GM18520 (cell line): ENCODE measurements at regions not wholly inside any gene's neighbourhood (a gene's known extent, or its start where the extent isn't known, plus 50 kb on each side); places are given as distances from the start of the nearest gene placed in this dataset.

ENCODE experiments used
- ATAC-seq: cut with Tn5 transposase; IDR thresholded peaks from one replicate; pipeline ENCODE4 v1.9.1; 2021; ENCODE audit not compliant: unreplicated experiment

GRCh38 chr3:22453906-22454535, 703.0 kb upstream of the ZNF385D start:
- ATAC-seq, result no peak

- no peak for ATAC-seq
Measured at GRCh38 chr3:22469995-22470394, 719.0 kb upstream of the ZNF385D start.

- no peak for ATAC-seq
Measured at GRCh38 chr3:22471557-22471956, 720.5 kb upstream of the ZNF385D start.

DNA sequence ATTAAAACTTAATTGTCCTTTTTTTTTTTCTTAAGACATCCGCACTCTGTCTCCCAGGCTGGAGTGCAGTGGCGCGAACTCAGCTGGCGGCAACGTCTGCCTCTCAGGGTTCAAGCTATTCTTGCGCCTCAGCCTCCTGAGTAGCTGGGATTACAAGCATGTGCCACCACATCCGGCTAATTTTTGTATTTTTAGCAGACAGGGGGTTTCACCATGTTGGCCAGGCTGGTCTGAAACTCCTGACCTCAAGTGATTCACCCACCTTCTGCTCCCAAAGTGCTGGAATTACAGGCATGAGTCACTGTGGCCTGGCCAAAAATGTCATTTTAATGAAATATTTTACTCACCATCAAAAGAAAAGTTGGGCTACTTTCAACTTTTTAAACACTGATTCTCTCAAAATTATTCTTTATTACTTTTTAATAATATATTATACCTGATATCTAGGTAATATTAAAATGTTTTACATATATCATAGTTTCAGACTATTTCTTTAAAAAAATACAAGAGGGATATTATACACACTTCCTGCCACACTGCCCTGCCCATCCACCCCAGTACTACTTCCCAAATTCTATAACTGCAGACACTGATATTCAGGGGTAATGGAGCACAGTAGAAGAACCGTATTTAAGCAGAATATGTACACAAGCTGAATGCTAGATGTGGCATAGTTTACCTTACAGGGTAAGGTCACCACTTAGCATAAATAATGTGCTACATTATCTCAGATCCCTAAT, 723.9 kb upstream of the ZNF385D start:
- no peak for ATAC-seq

DNA sequence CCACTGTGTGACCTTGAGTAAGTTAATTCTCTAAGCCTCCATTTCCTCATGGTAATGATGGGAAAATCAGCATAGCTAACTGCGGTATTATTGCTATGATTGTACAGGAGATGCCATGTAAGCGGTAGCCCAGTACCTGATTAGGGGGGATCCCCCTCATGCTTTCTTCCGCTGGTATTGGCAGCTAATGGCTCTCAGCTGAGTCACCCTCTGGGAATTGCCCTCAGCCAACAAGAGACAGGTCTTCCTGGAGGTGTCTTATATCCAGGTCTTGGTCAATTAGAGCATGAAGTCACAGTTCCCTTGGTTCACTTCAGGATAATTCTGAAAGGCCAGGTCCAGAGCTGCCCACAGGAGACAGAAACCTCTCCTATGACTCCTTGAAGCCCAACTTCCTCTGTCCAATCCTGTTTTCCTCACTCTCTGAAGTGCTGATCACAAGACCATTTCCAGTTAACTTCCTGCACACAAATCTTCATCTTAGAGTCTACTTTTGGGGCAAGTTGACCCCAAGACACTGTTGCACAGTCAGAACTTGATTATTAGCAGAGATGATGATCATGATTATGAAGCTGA, 724.7 kb upstream of the ZNF385D start:
- ATAC-seq, result peak; percentile 38

- ATAC-seq, result no peak
Measured at GRCh38 chr3:22476976-22477375, 726.0 kb upstream of the ZNF385D start.

- ATAC-seq, result no peak
Measured at GRCh38 chr3:22485954-22486353, 717.2 kb upstream of the UBE2E2 start.

- no peak for ATAC-seq
Measured at GRCh38 chr3:22490747-22491146, 712.4 kb upstream of the UBE2E2 start.

DNA sequence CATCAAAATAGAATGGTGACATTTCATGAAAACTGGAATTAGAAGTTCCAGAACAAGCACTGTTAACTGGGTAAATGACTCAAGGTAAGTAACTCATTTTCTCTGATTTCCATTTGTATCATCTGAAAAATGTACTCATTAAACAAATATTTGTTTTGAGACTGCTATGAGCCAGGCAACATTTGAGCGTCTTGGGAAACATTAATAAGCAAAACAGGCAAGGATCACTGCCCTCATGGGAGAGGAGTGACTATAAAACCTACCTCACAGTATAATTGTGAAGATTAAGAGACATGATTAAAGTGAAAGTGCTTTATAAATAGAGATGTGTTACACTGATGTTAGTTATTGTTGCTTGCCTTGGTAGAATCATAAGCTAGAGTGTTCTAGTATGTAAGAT, 711.8 kb upstream of the UBE2E2 start:
- no peak for ATAC-seq

DNA sequence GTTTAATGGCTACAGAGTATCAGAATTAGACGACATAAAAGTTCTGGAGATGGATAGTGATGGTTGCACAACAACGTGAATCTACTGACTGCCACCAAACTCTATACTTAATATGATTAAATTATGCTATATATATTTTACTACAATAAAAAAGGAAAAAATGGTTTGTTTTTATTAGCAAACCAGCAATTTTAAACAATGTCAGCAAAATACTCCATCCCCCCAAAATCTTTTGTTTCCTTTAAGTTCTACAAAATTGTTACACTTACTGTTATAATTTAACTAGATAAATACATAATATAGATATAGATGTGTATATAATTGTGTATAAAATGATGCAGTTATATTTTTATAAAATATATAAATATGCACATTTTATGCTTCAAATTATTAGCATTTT, 710.8 kb upstream of the UBE2E2 start:
- ATAC-seq, result no peak

- ATAC-seq, result no peak
Measured at GRCh38 chr3:22495241-22495640, 707.9 kb upstream of the UBE2E2 start.

GRCh38 chr3:22495791-22496190, 707.3 kb upstream of the UBE2E2 start:
- no peak for ATAC-seq

GRCh38 chr3:22496641-22497040, 706.5 kb upstream of the UBE2E2 start:
- ATAC-seq, result no peak

DNA sequence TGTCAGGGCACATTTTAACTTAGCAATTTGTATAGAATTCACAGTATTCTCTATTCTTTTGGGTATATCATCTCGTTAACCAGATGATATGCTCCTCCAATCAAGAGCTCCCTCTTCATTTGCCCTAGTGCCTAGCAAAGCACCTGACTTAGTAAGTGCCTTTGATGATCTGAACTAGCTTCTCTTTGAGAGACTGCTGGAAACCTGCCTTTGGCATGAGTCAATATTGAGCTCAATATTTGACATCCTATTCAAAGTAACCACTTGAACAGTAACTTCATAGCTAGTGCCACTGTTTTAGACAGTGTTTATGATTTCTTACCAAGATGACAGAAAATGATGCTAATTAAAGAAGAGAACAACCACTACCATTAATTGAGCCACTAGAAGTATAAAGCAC, 696.3 kb upstream of the UBE2E2 start:
- ATAC-seq, result no peak

DNA sequence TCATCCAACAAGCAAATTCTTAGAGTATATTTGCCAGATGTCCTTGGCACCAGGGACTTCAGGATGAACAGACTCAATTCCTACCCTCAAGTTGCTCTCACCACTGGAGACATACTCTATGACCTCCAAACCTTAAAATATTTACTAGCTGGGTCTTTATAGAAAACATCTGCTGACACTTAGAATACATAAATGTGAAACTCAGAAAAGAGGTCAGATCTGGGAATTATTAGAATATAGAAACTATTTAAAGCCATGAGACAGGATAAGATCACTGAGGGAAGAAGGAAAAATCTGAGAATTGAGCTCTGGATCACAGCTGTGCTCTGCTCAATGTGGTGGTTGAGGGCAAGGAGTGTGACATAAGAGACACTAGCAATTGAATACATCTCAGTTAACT, 695.4 kb upstream of the UBE2E2 start:
- no peak for ATAC-seq

DNA sequence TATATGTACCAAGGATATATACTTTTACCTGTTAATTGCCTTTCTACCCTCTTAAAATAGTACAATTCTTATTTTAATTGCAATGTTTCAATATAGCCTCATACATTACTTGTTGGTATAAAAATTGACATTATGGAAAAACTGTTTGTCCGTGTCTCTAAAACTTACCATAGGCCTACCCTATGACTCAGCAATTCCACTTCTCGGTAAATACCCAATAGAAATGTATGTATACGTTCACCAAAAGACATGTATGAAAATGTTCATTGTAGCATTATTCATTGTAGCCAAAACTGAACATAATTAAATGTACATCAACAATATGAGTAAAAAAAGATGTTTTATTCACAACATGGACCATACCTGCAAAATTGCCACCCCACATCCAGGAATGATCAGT, 679.2 kb upstream of the UBE2E2 start:
- no peak for ATAC-seq

DNA sequence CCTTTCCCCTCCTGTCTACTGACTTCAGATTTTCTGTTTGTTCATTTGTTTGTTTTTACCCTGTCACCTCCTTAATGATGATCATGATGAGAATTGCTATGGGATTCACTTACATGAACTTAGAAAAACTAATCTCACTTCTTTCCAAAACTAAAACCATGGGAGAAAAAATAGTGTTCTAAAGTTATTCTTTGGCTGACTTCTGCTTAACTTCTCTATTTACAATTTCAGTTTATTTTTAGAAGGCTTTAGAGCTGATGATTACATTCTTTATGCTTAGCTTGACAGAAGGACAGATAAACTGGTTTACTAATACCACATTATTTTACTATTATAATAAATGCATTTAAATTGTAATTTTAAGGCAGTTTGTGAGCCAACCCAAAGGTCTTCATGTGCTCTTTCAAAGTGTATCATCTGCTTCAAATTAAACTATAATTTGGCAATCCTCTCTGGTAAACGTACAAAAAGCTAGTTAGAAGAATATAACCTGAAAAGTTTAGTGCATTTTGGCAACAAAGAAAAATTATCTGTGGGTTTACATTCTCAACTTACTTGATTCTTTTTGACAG, 676.8 kb upstream of the UBE2E2 start:
- ATAC-seq, result no peak

DNA sequence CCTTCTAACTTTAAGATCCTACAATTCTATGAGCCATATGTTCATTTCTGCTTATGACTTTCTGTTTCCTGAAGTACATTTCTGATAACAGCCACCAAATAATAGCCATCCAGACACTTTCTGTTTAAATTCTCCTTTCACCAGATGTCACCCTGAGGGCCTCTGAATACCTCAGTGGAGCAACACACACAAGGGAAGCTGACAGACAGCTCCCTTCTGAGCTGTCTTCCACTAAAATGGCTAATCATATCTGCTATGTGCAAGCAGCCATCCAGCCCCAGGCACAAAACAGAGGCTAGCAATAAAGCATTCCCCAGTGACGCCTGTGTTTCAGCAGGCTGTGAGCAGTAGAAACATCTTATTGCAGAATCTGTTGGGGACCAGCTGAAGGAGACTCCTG, 666.6 kb upstream of the UBE2E2 start:
- ATAC-seq, result no peak

DNA sequence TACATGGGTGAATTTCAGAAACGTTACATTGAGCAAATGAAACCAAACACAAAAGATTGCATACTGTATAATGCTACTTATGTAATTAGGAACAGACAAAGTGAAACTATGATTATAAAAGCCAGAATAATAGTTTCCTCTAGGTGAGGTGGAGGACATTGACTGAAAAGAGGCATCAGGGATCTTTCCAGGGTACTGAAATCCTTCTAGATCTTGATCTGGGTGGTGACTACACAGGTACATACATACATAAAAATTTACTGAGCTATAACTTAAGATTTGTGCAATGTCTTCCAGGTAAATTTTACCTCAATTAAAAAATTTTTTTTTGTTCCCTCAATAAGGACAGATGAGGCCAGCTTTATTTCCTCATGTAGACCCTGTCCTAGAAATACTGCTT, 665.6 kb upstream of the UBE2E2 start:
- ATAC-seq, result no peak

- ATAC-seq, result no peak
Measured at GRCh38 chr3:22542311-22542710, 660.8 kb upstream of the UBE2E2 start.

- no peak for ATAC-seq
Measured at GRCh38 chr3:22555753-22556435, 647.2 kb upstream of the UBE2E2 start.

GRCh38 chr3:22565393-22565792, 637.7 kb upstream of the UBE2E2 start:
- no peak for ATAC-seq
